ENCODE measurements at regions not wholly inside any gene's neighbourhood (a gene's known extent, or its start where the extent isn't known, plus 50 kb on each side); places are given as distances from the start of the nearest gene placed in this dataset.

DNA sequence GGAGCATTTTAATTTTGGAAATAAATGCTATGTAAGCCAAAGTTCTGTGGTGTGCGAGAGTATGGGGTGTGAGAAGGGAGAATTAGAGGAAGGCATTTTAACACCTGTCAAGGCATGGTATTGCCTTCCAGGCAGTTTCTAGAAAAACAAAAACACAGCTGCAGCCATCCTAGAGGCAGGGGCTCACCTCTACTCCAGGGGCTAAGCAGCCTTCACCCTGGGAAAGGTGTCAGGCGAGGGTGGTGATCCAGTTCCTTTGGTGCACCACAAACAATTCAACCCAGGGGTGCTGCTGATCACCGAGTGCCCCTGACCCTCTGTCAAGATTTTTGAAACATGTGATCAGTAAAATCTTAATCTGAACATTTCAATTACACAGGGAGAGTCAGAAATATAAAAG lies 59.2 kb upstream of the GPR26 start:
- H3K79me2 ChIP-seq (ENCODE audit: insufficient read depth, low read length): no peaks in the 10 kb centered on the region
- no peaks in the 10 kb centered on the region for H3F3A ChIP-seq (ENCODE audit: low read depth)
- no peak overlapping the region for H3K9ac ChIP-seq (ENCODE audit: low read depth, low read length, poor library complexity, severe bottlenecking)
- H3K9me2 ChIP-seq (replicated peaks; ENCODE audit: low read depth, low read length): no peaks in the 10 kb centered on the region
- TF ChIP-seq, protein P1, sequence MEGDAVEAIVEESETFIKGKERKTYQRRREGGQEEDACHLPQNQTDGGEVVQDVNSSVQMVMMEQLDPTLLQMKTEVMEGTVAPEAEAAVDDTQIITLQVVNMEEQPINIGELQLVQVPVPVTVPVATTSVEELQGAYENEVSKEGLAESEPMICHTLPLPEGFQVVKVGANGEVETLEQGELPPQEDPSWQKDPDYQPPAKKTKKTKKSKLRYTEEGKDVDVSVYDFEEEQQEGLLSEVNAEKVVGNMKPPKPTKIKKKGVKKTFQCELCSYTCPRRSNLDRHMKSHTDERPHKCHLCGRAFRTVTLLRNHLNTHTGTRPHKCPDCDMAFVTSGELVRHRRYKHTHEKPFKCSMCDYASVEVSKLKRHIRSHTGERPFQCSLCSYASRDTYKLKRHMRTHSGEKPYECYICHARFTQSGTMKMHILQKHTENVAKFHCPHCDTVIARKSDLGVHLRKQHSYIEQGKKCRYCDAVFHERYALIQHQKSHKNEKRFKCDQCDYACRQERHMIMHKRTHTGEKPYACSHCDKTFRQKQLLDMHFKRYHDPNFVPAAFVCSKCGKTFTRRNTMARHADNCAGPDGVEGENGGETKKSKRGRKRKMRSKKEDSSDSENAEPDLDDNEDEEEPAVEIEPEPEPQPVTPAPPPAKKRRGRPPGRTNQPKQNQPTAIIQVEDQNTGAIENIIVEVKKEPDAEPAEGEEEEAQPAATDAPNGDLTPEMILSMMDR (conservative IDR thresholded peaks at IDR 0.05; ENCODE audit: low read length): no peak
- TF ChIP-seq EZH2phosphoT487 (IDR thresholded peaks at IDR 0.05; ENCODE audit: borderline replicate concordance): no peak
- H3K4me2 ChIP-seq (ENCODE audit: low read depth, low read length, poor library complexity, severe bottlenecking): no peak overlapping the region
- no peaks in the 10 kb centered on the region for H4K20me1 ChIP-seq (ENCODE audit: insufficient read depth, low read length, poor library complexity, severe bottlenecking)
- H3K4me3 ChIP-seq (ENCODE audit: low read length, poor library complexity, severe bottlenecking): no peak overlapping the region
- H3K27me3 ChIP-seq (ENCODE audit: insufficient read depth, low read length, poor library complexity, severe bottlenecking): no peaks in the 10 kb centered on the region
- no peaks in the 10 kb centered on the region; the same call in 1 of the 2 replicates for H3K9me3 ChIP-seq (ENCODE audit: insufficient read depth, low read depth, low read length)
- no peaks in the 10 kb centered on the region for H3K4me1 ChIP-seq (ENCODE audit: insufficient read depth, low read length, poor library complexity, severe bottlenecking)
- no peak overlapping the region for H2AFZ ChIP-seq (ENCODE audit: low read length)
- H3K36me3 ChIP-seq (ENCODE audit: insufficient read depth, low read length): no peaks in the 10 kb centered on the region

DNA sequence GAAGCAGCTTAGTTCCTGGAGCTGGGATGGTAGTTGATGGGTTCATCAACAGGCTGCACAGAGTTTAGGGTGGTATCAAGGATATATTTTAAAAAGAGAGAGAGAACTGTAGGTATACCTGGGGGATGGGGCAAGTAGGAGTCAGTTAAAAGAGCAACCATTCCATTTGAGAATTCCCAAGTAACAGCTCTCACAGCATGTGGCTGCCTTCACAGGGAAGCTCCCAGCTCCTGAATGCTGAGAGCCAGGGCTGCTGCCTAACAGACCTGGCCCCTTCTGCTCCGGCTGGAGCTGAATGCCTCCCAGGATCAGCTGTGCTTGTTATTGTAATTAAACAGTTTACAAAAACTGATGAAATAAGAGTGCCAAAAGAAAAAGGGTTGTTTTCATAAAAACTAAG lies 58.8 kb upstream of the GPR26 start:
- no peak overlapping the region for H2AFZ ChIP-seq (ENCODE audit: low read length)
- no peaks in the 10 kb centered on the region for H3K36me3 ChIP-seq (ENCODE audit: insufficient read depth, low read length)
- no peaks in the 10 kb centered on the region for H3K9me2 ChIP-seq (replicated peaks; ENCODE audit: low read depth, low read length)
- TF ChIP-seq EZH2phosphoT487 (IDR thresholded peaks at IDR 0.05; ENCODE audit: borderline replicate concordance): no peak
- TF ChIP-seq, protein P1 (conservative IDR thresholded peaks at IDR 0.05; ENCODE audit: low read length): no peak
- H4K20me1 ChIP-seq (ENCODE audit: insufficient read depth, low read length, poor library complexity, severe bottlenecking): no peaks in the 10 kb centered on the region
- H3K9ac ChIP-seq (ENCODE audit: low read depth, low read length, poor library complexity, severe bottlenecking): no peak overlapping the region
- no peak overlapping the region for H3K4me3 ChIP-seq (ENCODE audit: low read length, poor library complexity, severe bottlenecking)
- H3K27me3 ChIP-seq (ENCODE audit: insufficient read depth, low read length, poor library complexity, severe bottlenecking): no peaks in the 10 kb centered on the region
- no peaks in the 10 kb centered on the region for H3F3A ChIP-seq (ENCODE audit: low read depth)
- no peaks in the 10 kb centered on the region for H3K79me2 ChIP-seq (ENCODE audit: insufficient read depth, low read length)
- H3K9me3 ChIP-seq (ENCODE audit: insufficient read depth, low read depth, low read length): no peaks in the 10 kb centered on the region; the same call in 1 of the 2 replicates
- no peaks in the 10 kb centered on the region for H3K4me1 ChIP-seq (ENCODE audit: insufficient read depth, low read length, poor library complexity, severe bottlenecking)
- no peak overlapping the region for H3K4me2 ChIP-seq (ENCODE audit: low read depth, low read length, poor library complexity, severe bottlenecking)

DNA sequence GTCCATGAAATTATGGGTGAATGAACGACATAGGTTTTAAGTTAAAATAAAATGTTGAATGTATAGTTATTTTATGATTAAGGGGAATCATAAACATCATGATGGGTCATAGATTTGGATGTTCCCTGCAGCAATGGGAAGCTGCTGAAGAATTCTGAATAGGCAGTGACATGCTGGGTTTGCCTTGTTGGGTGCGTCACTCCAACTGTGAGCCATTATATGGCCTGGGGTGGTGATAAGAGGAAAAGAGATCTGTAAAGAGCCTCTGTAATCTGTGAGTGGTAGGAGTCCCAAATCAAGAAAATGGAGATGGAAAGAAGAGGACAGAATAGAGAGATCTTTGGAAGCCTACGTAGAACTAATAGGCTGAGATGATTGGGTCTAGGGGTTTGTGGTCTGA lies 58.1 kb upstream of the GPR26 start:
- Histone ChIP-seq H3K9me2 (replicated peaks; ENCODE audit: low read depth, low read length) (no peaks in the 10 kb centered on the region), H3K79me2 (ENCODE audit: insufficient read depth, low read length) (no peaks in the 10 kb centered on the region), H2AFZ (ENCODE audit: low read length) (no peak overlapping the region), H3K27me3 (ENCODE audit: insufficient read depth, low read length, poor library complexity, severe bottlenecking) (no peaks in the 10 kb centered on the region), H4K20me1 (ENCODE audit: insufficient read depth, low read length, poor library complexity, severe bottlenecking) (no peaks in the 10 kb centered on the region), H3K4me1 (ENCODE audit: insufficient read depth, low read length, poor library complexity, severe bottlenecking) (no peaks in the 10 kb centered on the region), H3K9me3 (ENCODE audit: insufficient read depth, low read depth, low read length) (no peaks in the 10 kb centered on the region; the same call in 1 of the 2 replicates), H3K4me2 (ENCODE audit: low read depth, low read length, poor library complexity, severe bottlenecking) (no peak overlapping the region), H3F3A (ENCODE audit: low read depth) (no peaks in the 10 kb centered on the region), H3K9ac (ENCODE audit: low read depth, low read length, poor library complexity, severe bottlenecking) (no peak overlapping the region), H3K4me3 (ENCODE audit: low read length, poor library complexity, severe bottlenecking) (no peak overlapping the region), H3K36me3 (ENCODE audit: insufficient read depth, low read length) (no peaks in the 10 kb centered on the region)
- TF ChIP-seq EZH2phosphoT487 (IDR thresholded peaks at IDR 0.05; ENCODE audit: borderline replicate concordance): no peak
- TF ChIP-seq, protein P1 (conservative IDR thresholded peaks at IDR 0.05; ENCODE audit: low read length): no peak
